ENCODE measurements at regions not wholly inside any gene's neighbourhood (a gene's known extent, or its start where the extent isn't known, plus 50 kb on each side); places are given as distances from the start of the nearest gene placed in this dataset.

GRCh38 chr4:14659286-14659685, 343.0 kb upstream of the CPEB2 start:
- TF ChIP-seq CTCF (IDR thresholded peaks at IDR 0.05) (no peak), POLR2A (IDR thresholded peaks at IDR 0.05) (no peak), POLR2AphosphoS5 (IDR thresholded peaks at IDR 0.05; ENCODE audit: insufficient read depth in 1 of 2, low read depth in 1 of 2) (no peak)

Data from vagina (tissue), 2 donors.